ENCODE measurements at regions not wholly inside any gene's neighbourhood (a gene's known extent, or its start where the extent isn't known, plus 50 kb on each side); places are given as distances from the start of the nearest gene placed in this dataset.
A peak's percentile ranks its signal among the peaks of the same experiment; 100 is the strongest.

DNA sequence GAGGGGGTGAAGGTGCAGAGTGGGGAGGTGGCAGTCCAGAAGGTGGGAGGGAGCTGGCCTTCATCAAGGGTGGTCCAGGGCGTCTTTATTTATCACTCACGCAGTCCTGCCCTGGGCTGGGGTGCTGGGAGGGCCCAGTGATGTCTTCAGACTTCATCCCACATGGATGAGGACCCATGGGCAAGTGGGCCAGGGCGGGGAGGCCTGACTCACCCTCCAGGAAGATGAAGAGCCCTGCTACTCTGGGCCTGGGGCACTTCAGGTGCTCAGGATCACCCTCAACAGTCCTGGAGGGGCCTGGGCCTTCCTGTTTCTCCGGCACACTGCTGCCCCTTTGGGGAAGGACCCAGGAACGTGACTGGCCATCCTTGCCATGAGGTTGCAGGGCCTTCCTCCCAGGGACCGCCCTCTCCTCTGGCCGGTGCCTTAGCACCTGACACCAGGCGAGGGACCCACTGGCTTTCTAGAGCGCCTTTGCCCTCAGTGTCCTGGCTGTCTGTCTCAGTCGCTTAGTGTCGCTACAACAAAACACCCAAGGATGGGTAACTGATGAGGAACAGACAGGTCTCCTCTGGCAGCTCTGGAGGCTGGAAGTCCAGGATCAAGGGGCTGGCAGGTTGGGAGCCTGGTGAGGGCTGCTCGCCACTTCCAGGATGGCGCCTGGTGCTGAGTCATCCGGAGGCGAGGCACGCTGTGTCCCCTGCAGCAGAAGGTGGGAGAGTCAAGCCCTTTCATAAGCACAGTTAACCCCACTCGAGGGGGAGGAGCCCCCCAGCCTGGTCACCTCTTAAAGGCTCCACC, 57.8 kb upstream of the HS6ST1 start:
- Histone ChIP-seq H3K4me3 (ENCODE audit: low read length) (no peak overlapping the region), H3K9me3 (ENCODE audit: low read length) (no peaks in the 10 kb centered on the region), H3K4me1 (ENCODE audit: insufficient read depth, low read length) (peaks cover 25% of the 10 kb centered on the region), H3K36me3 (ENCODE audit: insufficient read depth, low read length) (no peaks in the 10 kb centered on the region), H2AFZ (ENCODE audit: low read depth, low read length) (no peak overlapping the region), H3K27me3 (ENCODE audit: insufficient read depth, low read length) (no peaks in the 10 kb centered on the region)

- Histone ChIP-seq H3K4me3 (ENCODE audit: low read length) (no peak overlapping the region), H3K4me1 (ENCODE audit: insufficient read depth, low read length) (peaks cover 30% of the 10 kb centered on the region), H3K27me3 (ENCODE audit: insufficient read depth, low read length) (no peaks in the 10 kb centered on the region), H3K36me3 (ENCODE audit: insufficient read depth, low read length) (no peaks in the 10 kb centered on the region), H2AFZ (ENCODE audit: low read depth, low read length) (no peak overlapping the region), H3K9me3 (ENCODE audit: low read length) (no peaks in the 10 kb centered on the region)
Measured at GRCh38 chr2:128377071-128377910, 58.6 kb upstream of the HS6ST1 start.

DNA sequence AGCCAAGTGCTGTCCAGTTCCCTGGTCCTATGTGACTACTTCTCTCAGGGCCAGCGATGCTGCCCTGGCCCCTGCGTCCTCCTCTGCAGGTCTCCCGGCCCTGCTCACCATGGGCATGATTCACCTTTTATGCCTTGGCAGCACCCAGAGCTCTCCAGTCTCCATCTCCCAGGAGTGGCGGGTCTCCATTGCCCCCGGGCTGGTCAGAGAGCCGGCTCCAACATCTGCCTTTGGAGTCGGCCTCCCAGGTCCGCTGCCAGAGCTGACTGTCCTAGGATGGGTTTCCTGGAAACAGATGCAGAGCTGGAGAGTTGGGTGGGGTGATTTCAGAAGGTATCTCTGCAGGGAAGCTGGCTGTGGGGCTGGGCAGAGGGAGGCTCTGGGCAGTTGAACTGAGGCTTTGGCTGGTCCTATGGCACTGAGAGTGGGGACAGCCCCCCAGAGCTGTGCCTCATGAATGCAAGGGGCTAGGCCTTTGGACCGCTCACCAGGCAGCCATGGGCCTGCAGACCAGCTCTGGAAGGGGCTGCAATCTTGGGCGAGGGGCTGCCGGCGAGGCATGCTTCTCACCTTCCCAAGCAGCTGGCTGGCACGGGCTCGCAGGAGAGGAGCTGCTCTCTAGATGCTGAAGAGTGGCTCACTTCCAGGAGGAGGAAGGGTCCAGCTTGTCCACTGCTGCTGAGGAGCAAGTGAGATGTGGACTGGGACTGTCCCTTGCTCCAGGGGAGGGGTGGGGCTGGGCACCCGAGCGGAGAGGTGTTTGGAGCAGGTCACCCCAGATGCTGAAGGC, 59.8 kb upstream of the HS6ST1 start:
- peaks cover 30% of the 10 kb centered on the region for H3K4me1 ChIP-seq (ENCODE audit: insufficient read depth, low read length)
- no peaks in the 10 kb centered on the region for H3K9me3 ChIP-seq (ENCODE audit: low read length)
- no peaks in the 10 kb centered on the region for H3K36me3 ChIP-seq (ENCODE audit: insufficient read depth, low read length)
- H3K27me3 ChIP-seq (ENCODE audit: insufficient read depth, low read length), result no peaks in the 10 kb centered on the region
- H2AFZ ChIP-seq (ENCODE audit: low read depth, low read length), result peak overlapping the region; percentile 52
- H3K4me3 ChIP-seq (ENCODE audit: low read length), result no peak overlapping the region

GRCh38 chr2:128379021-128380015, 60.6 kb upstream of the HS6ST1 start:
- H3K4me3 ChIP-seq (ENCODE audit: low read length), result no peak overlapping the region
- no peaks in the 10 kb centered on the region for H3K36me3 ChIP-seq (ENCODE audit: insufficient read depth, low read length)
- H3K4me1 ChIP-seq (ENCODE audit: insufficient read depth, low read length), result peaks cover 30% of the 10 kb centered on the region
- no peaks in the 10 kb centered on the region for H3K27me3 ChIP-seq (ENCODE audit: insufficient read depth, low read length)
- H3K9me3 ChIP-seq (ENCODE audit: low read length), result no peaks in the 10 kb centered on the region
- H2AFZ ChIP-seq (ENCODE audit: low read depth, low read length), result peak overlapping the region; percentile 52

DNA sequence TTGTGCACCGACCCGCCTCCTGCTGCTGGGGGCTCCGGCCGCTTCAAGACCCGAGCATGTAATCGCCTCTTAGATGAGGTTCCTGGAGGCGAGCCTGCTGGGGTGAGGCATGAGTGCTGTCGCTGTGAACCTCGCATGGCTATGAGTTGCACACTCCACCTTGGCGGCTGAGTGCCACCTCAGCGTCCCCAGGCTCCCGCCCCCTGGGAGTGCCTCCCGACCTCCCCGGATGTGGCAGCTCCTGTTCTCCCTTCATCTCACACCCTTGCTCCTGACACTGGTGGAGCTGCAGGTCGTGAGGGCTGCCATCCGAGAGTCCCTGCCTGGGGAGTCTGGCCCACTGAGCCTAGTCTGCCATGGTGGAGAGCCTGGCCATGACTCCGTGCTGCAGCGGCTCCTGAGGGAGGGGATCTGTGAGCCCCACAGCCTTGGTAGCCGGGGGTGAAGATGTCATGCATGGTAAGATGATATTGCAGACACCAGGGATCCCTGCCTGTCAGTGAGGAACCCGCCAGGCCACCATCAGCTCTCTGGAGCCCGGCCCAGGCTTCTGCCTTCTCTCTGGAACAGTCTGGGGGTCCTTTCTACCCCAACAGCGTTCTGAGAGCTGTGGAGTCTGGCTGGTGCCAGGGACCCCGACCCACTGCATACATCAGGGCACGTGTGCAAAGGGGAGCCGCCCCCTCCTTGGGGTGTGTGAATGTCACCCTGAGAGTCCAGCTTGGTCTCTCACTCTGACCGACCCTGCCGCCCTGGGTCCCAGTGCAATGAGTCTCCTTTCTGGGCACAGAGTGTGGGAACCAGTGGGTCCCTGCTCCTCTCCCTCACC, 61.6 kb upstream of the HS6ST1 start:
- no peak overlapping the region for H2AFZ ChIP-seq (ENCODE audit: low read depth, low read length)
- no peaks in the 10 kb centered on the region for H3K36me3 ChIP-seq (ENCODE audit: insufficient read depth, low read length)
- no peaks in the 10 kb centered on the region for H3K27me3 ChIP-seq (ENCODE audit: insufficient read depth, low read length)
- peaks cover 1% of the 10 kb centered on the region for H3K9me3 ChIP-seq (ENCODE audit: low read length)
- H3K4me3 ChIP-seq (ENCODE audit: low read length), result no peak overlapping the region
- peaks cover 30% of the 10 kb centered on the region for H3K4me1 ChIP-seq (ENCODE audit: insufficient read depth, low read length)

- H2AFZ ChIP-seq (ENCODE audit: low read depth, low read length), result no peak overlapping the region
Measured at GRCh38 chr2:128380961-128381938, 62.6 kb upstream of the HS6ST1 start.

GRCh38 chr2:128384446-128384845, 65.8 kb upstream of the HS6ST1 start:
- Histone ChIP-seq H3K9me3 (ENCODE audit: low read length) (peaks cover 4% of the 10 kb centered on the region), H3K4me1 (ENCODE audit: insufficient read depth, low read length) (peaks cover 24% of the 10 kb centered on the region), H3K27me3 (ENCODE audit: insufficient read depth, low read length) (no peaks in the 10 kb centered on the region), H3K4me3 (ENCODE audit: low read length) (no peak overlapping the region), H2AFZ (ENCODE audit: low read depth, low read length) (no peak overlapping the region), H3K36me3 (ENCODE audit: insufficient read depth, low read length) (no peaks in the 10 kb centered on the region)

More at GRCh38 chr2:128380961-128381938, 62.6 kb upstream of the HS6ST1 start:
- no peak overlapping the region for H3K4me3 ChIP-seq (ENCODE audit: low read length)
- peaks cover 30% of the 10 kb centered on the region for H3K4me1 ChIP-seq (ENCODE audit: insufficient read depth, low read length)
- peaks cover 4% of the 10 kb centered on the region for H3K9me3 ChIP-seq (ENCODE audit: low read length)
- no peaks in the 10 kb centered on the region for H3K27me3 ChIP-seq (ENCODE audit: insufficient read depth, low read length)
- H3K36me3 ChIP-seq (ENCODE audit: insufficient read depth, low read length), result no peaks in the 10 kb centered on the region

DNA sequence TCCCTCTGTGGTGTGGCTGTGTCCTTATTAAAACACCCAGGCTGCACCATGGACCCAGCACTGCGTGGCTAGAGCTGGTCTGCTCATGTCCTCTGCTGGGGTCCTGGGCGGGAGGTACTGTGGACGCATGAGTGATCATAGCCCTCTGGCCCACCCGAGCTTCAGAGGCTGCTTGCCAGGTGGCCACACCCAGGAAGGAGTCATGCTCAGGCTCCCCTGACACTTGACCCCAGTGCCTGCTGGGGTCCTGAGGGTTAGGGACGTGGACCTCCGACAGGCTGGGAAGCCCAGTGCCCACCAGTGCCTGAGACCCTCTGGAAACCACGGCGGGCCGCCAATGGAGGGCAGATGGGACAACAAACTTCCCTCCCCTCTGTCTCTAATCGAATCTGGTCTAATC, 66.3 kb upstream of the HS6ST1 start:
- no peaks in the 10 kb centered on the region for H3K36me3 ChIP-seq (ENCODE audit: insufficient read depth, low read length)
- no peak overlapping the region for H2AFZ ChIP-seq (ENCODE audit: low read depth, low read length)
- peaks cover 4% of the 10 kb centered on the region for H3K9me3 ChIP-seq (ENCODE audit: low read length)
- no peak overlapping the region for H3K4me3 ChIP-seq (ENCODE audit: low read length)
- no peaks in the 10 kb centered on the region for H3K27me3 ChIP-seq (ENCODE audit: insufficient read depth, low read length)
- H3K4me1 ChIP-seq (ENCODE audit: insufficient read depth, low read length), result peaks cover 19% of the 10 kb centered on the region

- H2AFZ ChIP-seq (ENCODE audit: low read depth, low read length), result no peak overlapping the region
- H3K4me3 ChIP-seq (ENCODE audit: low read length), result no peak overlapping the region
- peaks cover 4% of the 10 kb centered on the region for H3K9me3 ChIP-seq (ENCODE audit: low read length)
- H3K4me1 ChIP-seq (ENCODE audit: insufficient read depth, low read length), result peaks cover 17% of the 10 kb centered on the region
- no peaks in the 10 kb centered on the region for H3K27me3 ChIP-seq (ENCODE audit: insufficient read depth, low read length)
- no peaks in the 10 kb centered on the region for H3K36me3 ChIP-seq (ENCODE audit: insufficient read depth, low read length)
Measured at GRCh38 chr2:128385365-128385764, 66.7 kb upstream of the HS6ST1 start.

DNA sequence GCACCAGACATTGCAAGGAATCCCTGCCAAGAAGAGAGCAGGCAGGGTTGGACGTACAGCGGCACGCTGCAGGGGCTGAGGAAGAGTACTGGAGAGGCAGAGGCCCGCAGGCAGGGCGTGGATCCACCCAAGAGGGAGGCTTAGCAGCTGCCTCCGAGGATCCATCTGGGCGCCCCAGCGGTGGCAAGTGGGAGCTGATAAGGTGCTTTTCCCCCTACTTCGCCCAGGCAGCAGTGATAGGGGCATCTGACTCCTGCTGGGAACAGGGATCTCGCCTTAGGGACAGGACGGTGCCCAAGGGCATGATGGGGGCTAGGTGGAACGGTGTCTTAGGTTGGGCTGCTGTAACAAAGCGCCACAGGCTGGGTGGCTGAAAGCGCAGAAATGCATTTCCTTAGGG, 67.4 kb upstream of the HS6ST1 start:
- peaks cover 14% of the 10 kb centered on the region for H3K4me1 ChIP-seq (ENCODE audit: insufficient read depth, low read length)
- H3K9me3 ChIP-seq (ENCODE audit: low read length), result peaks cover 4% of the 10 kb centered on the region

GRCh38 chr2:128388499-128388941, 69.9 kb upstream of the HS6ST1 start:
- H3K4me1 ChIP-seq (ENCODE audit: insufficient read depth, low read length), result peaks cover 2% of the 10 kb centered on the region
- H3K27me3 ChIP-seq (ENCODE audit: insufficient read depth, low read length), result no peaks in the 10 kb centered on the region
- peaks cover 4% of the 10 kb centered on the region for H3K9me3 ChIP-seq (ENCODE audit: low read length)
- no peak overlapping the region for H2AFZ ChIP-seq (ENCODE audit: low read depth, low read length)
- H3K36me3 ChIP-seq (ENCODE audit: insufficient read depth, low read length), result no peaks in the 10 kb centered on the region
- H3K4me3 ChIP-seq (ENCODE audit: low read length), result no peak overlapping the region

More for the DNA sequence above, 67.4 kb upstream of the HS6ST1 start:
- H2AFZ ChIP-seq (ENCODE audit: low read depth, low read length), result no peak overlapping the region
- H3K4me3 ChIP-seq (ENCODE audit: low read length), result no peak overlapping the region
- H3K36me3 ChIP-seq (ENCODE audit: insufficient read depth, low read length), result no peaks in the 10 kb centered on the region
- H3K27me3 ChIP-seq (ENCODE audit: insufficient read depth, low read length), result no peaks in the 10 kb centered on the region
